ENCODE measurements at regions not wholly inside any gene's neighbourhood (a gene's known extent, or its start where the extent isn't known, plus 50 kb on each side); places are given as distances from the start of the nearest gene placed in this dataset.

- no peak for TF ChIP-seq CTCF (IDR thresholded peaks at IDR 0.05 in 8 of 11, conservative IDR thresholded peaks at IDR 0.05 in 3 of 11)
- no peak for TF ChIP-seq POLR2A (IDR thresholded peaks at IDR 0.05)
- TF ChIP-seq POLR2AphosphoS5 (IDR thresholded peaks at IDR 0.05), result no peak
Observed at GRCh38 chr6:71038711-71039344, 82.0 kb upstream of the B3GAT2 start.
